H1 (cell line): ENCODE measurements at regions not wholly inside any gene's neighbourhood (a gene's known extent, or its start where the extent isn't known, plus 50 kb on each side); places are given as distances from the start of the nearest gene placed in this dataset.

Source experiments
- CTCF ChIA-PET: fragments of 300-600 bp; sonication (Branson Sonifier 250); formaldehyde crosslinking; loops from one replicate; lab custom pipeline; 2021; ENCODE audit not compliant: partially characterized antibody; lab: Charles Lee
- POLR2A ChIA-PET: fragments of 300-600 bp; sonication (Branson Sonifier 250); formaldehyde crosslinking; loops from one replicate; lab custom pipeline; 2021; ENCODE audit warnings: inconsistent platforms; ENCODE audit not compliant: partially characterized antibody; lab: Charles Lee
- DNase-seq, 2 experiments: peaks; one replicate each; pipeline versions ENCODE4 v3.0.0 to v3.0.0-alpha.2; 2010 to 2022; ENCODE audit warnings: low spot score in 2 of 2, low read depth in 1 of 2, mixed read lengths in 1 of 2
- FAIRE-seq: peaks from 2 replicates; lab custom pipeline; 2011; peaks lifted over from hg19 to GRCh38; lab: Jason Lieb, UNC
- H2AFZ ChIP-seq: 2 replicates; pipeline ENCODE4 v1.8.1; 2012; ENCODE audit warnings: low read length, inconsistent platforms
- H2AK5ac ChIP-seq: 2 replicates; pipeline ENCODE4 v1.6.1; 2013; ENCODE audit warnings: low read depth, low read length
- H2BK120ac ChIP-seq: replicated peaks from 2 replicates; pipeline ENCODE3; 2013; ENCODE audit warnings: low read depth, low read length, inconsistent platforms
- H2BK12ac ChIP-seq: 2 replicates; pipeline ENCODE4 v1.6.1; 2013; ENCODE audit warnings: low read depth, low read length
- H2BK15ac ChIP-seq: 2 replicates; pipeline ENCODE4 v1.6.1; 2013; ENCODE audit warnings: low read length
- H2BK20ac ChIP-seq: 2 replicates; pipeline ENCODE4 v1.6.1; 2013; ENCODE audit warnings: low read length
- H2BK5ac ChIP-seq: 2 replicates; pipeline ENCODE4 v1.6.1; 2013; ENCODE audit warnings: low read depth, low read length
- H3K14ac ChIP-seq: 2 replicates; pipeline ENCODE4 v1.6.1; 2013; ENCODE audit warnings: inconsistent platforms; ENCODE audit not compliant: insufficient read length
- H3K18ac ChIP-seq: 2 replicates; pipeline ENCODE4 v1.6.1; 2013; ENCODE audit warnings: low read length; ENCODE audit errors: extremely low read depth
- H3K23ac ChIP-seq: 2 replicates; pipeline ENCODE4 v1.6.1; 2013; ENCODE audit warnings: inconsistent platforms; ENCODE audit not compliant: insufficient read length
- H3K23me2 ChIP-seq: 2 replicates; pipeline ENCODE4 v1.6.1; 2013; ENCODE audit warnings: low read depth, low read length
- H3K27ac ChIP-seq: 2 replicates; pipeline ENCODE4 v1.6.1; 2011; ENCODE audit warnings: low read depth, low read length, inconsistent platforms
- H3K27me3 ChIP-seq, 4 experiments: replicated peaks in 1 of 4; 1 replicate in 1 of 4; 2 replicates in 3 of 4; pipeline versions ENCODE4 v1.6.1 to v1.8.1; 2011 to 2013; ENCODE audit warnings: low read length in 3 of 4, mild to moderate bottlenecking in 3 of 4, inconsistent platforms in 2 of 4, mixed read lengths in 2 of 4, moderate library complexity in 1 of 4; ENCODE audit not compliant: control insufficient read depth in 3 of 4, insufficient read depth in 3 of 4; ENCODE audit errors: extremely low read depth in 1 of 4
- H3K36me3 ChIP-seq, 4 experiments: 2 replicates each; pipeline versions ENCODE4 v1.6.1 to v1.8.1; 2011 to 2013; ENCODE audit warnings: mild to moderate bottlenecking in 4 of 4, low read length in 3 of 4, moderate library complexity in 2 of 4, control low read depth in 1 of 4, inconsistent platforms in 1 of 4; ENCODE audit not compliant: insufficient read depth in 4 of 4, control insufficient read depth in 2 of 4
- H3K4ac ChIP-seq: replicated peaks from 2 replicates; pipeline ENCODE3; 2013; ENCODE audit warnings: low read length, low read depth, mixed read lengths, inconsistent platforms; ENCODE audit not compliant: insufficient read length
- H3K4me1 ChIP-seq, 4 experiments: replicated peaks in 1 of 4; 1 replicate in 1 of 4; 2 replicates in 3 of 4; pipeline versions ENCODE4 v1.6.1 to v1.8.1; 2011 to 2013; ENCODE audit warnings: low read length in 3 of 4, inconsistent platforms in 2 of 4, mixed read lengths in 1 of 4; ENCODE audit not compliant: insufficient read depth in 4 of 4, control insufficient read depth in 3 of 4
- H3K4me2 ChIP-seq, 2 experiments: 2 replicates each; pipeline versions ENCODE4 v1.6.1 to v1.8.1; 2011 to 2013; ENCODE audit warnings: low read depth in 2 of 2, low read length in 2 of 2, control low read depth in 1 of 2, inconsistent platforms in 1 of 2, mild to moderate bottlenecking in 1 of 2; ENCODE audit not compliant: insufficient read depth in 1 of 2
- H3K4me3 ChIP-seq, 4 experiments: fragments of 200-600, 300-600 bp in 1 of 4; sonication (generic), shearing (Covaris generic), sonication (Bioruptor Twin) in 1 of 4; 2 replicates each; pipeline versions ENCODE4 v1.5.1 to v1.8.1; 2011 to 2016; ENCODE audit warnings: low read length in 4 of 4, low read depth in 3 of 4, control low read depth in 2 of 4, inconsistent platforms in 2 of 4, mild to moderate bottlenecking in 2 of 4, mixed read lengths in 1 of 4, moderate library complexity in 1 of 4; ENCODE audit not compliant: insufficient read depth in 2 of 4; ENCODE audit errors: extremely low read depth in 1 of 4
- H3K56ac ChIP-seq: replicated peaks from 2 replicates; pipeline ENCODE3; 2013; ENCODE audit warnings: low read depth, mild to moderate bottlenecking, mixed read lengths, low read length, inconsistent platforms; ENCODE audit not compliant: insufficient read length
- H3K79me1 ChIP-seq: 2 replicates; pipeline ENCODE4 v1.6.1; 2013; ENCODE audit warnings: low read depth, low read length, control low read depth
- H3K79me2 ChIP-seq, 2 experiments: 2 replicates each; pipeline versions ENCODE4 v1.6.1 to v1.8.1; 2012 to 2013; ENCODE audit warnings: low read length in 2 of 2, mild to moderate bottlenecking in 2 of 2, inconsistent platforms in 1 of 2; ENCODE audit not compliant: insufficient read depth in 2 of 2, control insufficient read depth in 1 of 2
- H3K9ac ChIP-seq, 4 experiments: replicated peaks in 1 of 4; 1 replicate in 1 of 4; 2 replicates in 3 of 4; pipeline versions ENCODE4 v1.6.1 to v1.8.1; 2011 to 2013; ENCODE audit warnings: low read depth in 3 of 4, low read length in 3 of 4, control low read depth in 2 of 4, mild to moderate bottlenecking in 2 of 4, moderate library complexity in 2 of 4, inconsistent platforms in 1 of 4; ENCODE audit errors: extremely low read depth in 1 of 4
- H3K9me3 ChIP-seq, 2 experiments: 2 replicates each; pipeline versions ENCODE4 v1.6.1 to v1.8.1; 2012 to 2013; ENCODE audit warnings: mild to moderate bottlenecking in 2 of 2, moderate library complexity in 2 of 2, control low read depth in 1 of 2, inconsistent platforms in 1 of 2, low read depth in 1 of 2, low read length in 1 of 2, mixed read lengths in 1 of 2; ENCODE audit not compliant: insufficient read depth in 2 of 2
- H4K20me1 ChIP-seq, 2 experiments: replicated peaks in 1 of 2; 2 replicates each; pipeline versions ENCODE3 to v1.8.1; 2011 to 2013; ENCODE audit warnings: inconsistent platforms in 2 of 2, low read length in 2 of 2, mild to moderate bottlenecking in 1 of 2; ENCODE audit not compliant: insufficient read depth in 2 of 2, control insufficient read depth in 1 of 2
- H4K5ac ChIP-seq: 2 replicates; pipeline ENCODE4 v1.6.1; 2013; ENCODE audit warnings: low read length, low read depth, mixed read lengths, inconsistent platforms; ENCODE audit not compliant: insufficient read length
- H4K8ac ChIP-seq: 2 replicates; pipeline ENCODE4 v1.8.0; 2013; ENCODE audit warnings: mild to moderate bottlenecking, moderate library complexity, low read length, inconsistent platforms; ENCODE audit not compliant: insufficient read depth; ENCODE audit errors: extremely low read depth
- H4K91ac ChIP-seq: replicated peaks from 2 replicates; pipeline ENCODE3; 2013; ENCODE audit warnings: low read length, mixed read lengths, inconsistent platforms; ENCODE audit not compliant: insufficient read length
- TCF12 ChIP-seq: IDR thresholded peaks from 2 replicates; pipeline ENCODE4 v1.6.1; 2011; ENCODE audit warnings: low read depth, mild to moderate bottlenecking, low read length
- WGBS, 2 experiments: shearing (Covaris generic) in 1 of 2; methylation state at CpG; one replicate each; pipeline versions ENCODE4 v1.1.6 to v1.1.7; 2013 to 2015; ENCODE audit warnings: low lambda C conversion rate in 2 of 2, mixed read lengths in 2 of 2, inconsistent platforms in 1 of 2, low coverage in 1 of 2, missing lambda C conversion rate in 1 of 2; ENCODE audit not compliant: insufficient replicate concordance in 2 of 2, insufficient coverage in 1 of 2, insufficient read length in 1 of 2; ENCODE audit errors: extremely low coverage in 1 of 2, missing lambda C conversion rate in 1 of 2; 5-methylcytosine and 5-hydroxymethylcytosine counted together

- Histone ChIP-seq H3K9me3 (peaks cover 0 to 3% of the 10 kb centered on the region in 2 experiments; a peak in 1 of 4 replicates), H3K4ac (no peak overlapping the region), H4K91ac (no peak overlapping the region), H3K36me3 (no peaks in the 10 kb centered on the region; a peak in 1 of 8 replicates), H3K14ac (no peak overlapping the region), H3K23me2 (no peaks in the 10 kb centered on the region), H3K4me1 (peaks cover 0 to 3% (median under 1%) of the 10 kb centered on the region in 4 experiments; a peak in 3 of 7 replicates), H3K27me3 (no peaks in the 10 kb centered on the region; a peak in 1 of 7 replicates), H2BK5ac (no peak overlapping the region), H2BK12ac (no peak overlapping the region), H4K8ac (no peak overlapping the region), H2AFZ (no peak overlapping the region), H4K5ac (no peak overlapping the region), H3K79me2 (no peaks in the 10 kb centered on the region), H2BK120ac (no peak overlapping the region), H3K18ac (no peak overlapping the region), H2BK20ac (no peak overlapping the region), H2AK5ac (no peak overlapping the region), H2BK15ac (no peak overlapping the region), H3K9ac (no peak overlapping the region), H3K23ac (no peak overlapping the region), H3K56ac (no peak overlapping the region), H3K79me1 (no peaks in the 10 kb centered on the region), H3K4me3 (no peak overlapping the region), H3K4me2 (no peak overlapping the region), H4K20me1 (no peaks in the 10 kb centered on the region), H3K27ac (no peak overlapping the region)
- POLR2A ChIA-PET: no interaction called here
- WGBS, 2 experiments: 98% methylated on average over 4 of the region's 4 CpGs; no CpG with 5 or more reads in 1 of the 2 experiments
- FAIRE-seq (no peak), DNase-seq (no peak)
- CTCF ChIA-PET: interaction anchor here (0.7 to 1.2 kb wide), 2 partner anchors 9 to 1002 kb away, joined by 4 to 5 read pairs; no protein-coding TSS in a partner anchor
- no peak for TF ChIP-seq TCF12
These were observed 684.0 kb upstream of the CELF2 start for GRCh38 chr10:10333622-10334021.
